ENCODE measurements at regions not wholly inside any gene's neighbourhood (a gene's known extent, or its start where the extent isn't known, plus 50 kb on each side); places are given as distances from the start of the nearest gene placed in this dataset.

DNA sequence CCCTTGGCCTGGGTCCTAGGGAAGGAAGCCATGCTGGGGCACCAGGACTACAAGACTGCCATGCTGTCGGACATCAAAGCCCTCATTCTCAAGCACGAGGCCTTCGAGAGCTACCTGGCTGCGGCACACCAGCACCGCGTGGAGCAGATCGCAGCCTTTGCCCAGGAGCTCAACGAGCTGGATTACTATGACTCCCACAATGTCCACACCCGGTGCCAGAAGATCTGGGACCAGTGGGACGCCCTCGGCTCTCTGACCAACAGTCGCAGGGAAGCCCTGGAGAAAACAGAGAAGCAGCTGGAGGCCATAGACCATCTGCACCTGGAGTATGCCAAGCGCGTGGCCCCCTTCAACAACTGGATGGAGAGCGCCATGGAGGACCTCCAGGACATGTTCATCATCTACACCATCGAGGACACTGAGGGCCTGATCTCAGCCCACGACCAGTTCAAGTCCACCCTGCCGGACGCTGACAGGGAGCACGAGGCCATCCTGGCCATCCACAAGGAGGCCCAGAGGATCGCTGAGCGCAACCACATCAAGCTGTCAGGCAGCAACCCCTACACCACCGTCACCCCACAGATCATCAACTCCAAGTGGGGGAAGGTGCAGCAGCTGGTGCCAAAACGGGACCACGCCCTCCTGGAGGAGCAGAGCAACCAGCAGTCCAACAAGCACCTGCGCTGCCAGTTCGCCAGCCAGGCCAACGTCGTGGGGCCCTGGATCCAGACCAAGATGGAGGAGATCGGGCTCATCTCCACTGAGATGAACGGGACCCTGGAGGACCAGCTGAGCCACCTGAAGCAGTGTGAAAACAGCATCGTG lies 487.0 kb downstream of the TRAM1L1 start:
- DNase-seq (ENCODE audit: low read depth): no peak
- H3K4me3 ChIP-seq (ENCODE audit: low read depth, low read length): no peak overlapping the region
- TF ChIP-seq, protein P1, sequence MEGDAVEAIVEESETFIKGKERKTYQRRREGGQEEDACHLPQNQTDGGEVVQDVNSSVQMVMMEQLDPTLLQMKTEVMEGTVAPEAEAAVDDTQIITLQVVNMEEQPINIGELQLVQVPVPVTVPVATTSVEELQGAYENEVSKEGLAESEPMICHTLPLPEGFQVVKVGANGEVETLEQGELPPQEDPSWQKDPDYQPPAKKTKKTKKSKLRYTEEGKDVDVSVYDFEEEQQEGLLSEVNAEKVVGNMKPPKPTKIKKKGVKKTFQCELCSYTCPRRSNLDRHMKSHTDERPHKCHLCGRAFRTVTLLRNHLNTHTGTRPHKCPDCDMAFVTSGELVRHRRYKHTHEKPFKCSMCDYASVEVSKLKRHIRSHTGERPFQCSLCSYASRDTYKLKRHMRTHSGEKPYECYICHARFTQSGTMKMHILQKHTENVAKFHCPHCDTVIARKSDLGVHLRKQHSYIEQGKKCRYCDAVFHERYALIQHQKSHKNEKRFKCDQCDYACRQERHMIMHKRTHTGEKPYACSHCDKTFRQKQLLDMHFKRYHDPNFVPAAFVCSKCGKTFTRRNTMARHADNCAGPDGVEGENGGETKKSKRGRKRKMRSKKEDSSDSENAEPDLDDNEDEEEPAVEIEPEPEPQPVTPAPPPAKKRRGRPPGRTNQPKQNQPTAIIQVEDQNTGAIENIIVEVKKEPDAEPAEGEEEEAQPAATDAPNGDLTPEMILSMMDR (IDR thresholded peaks at IDR 0.05; ENCODE audit: control insufficient read depth, extremely low read depth, insufficient read depth): no peak

DNA sequence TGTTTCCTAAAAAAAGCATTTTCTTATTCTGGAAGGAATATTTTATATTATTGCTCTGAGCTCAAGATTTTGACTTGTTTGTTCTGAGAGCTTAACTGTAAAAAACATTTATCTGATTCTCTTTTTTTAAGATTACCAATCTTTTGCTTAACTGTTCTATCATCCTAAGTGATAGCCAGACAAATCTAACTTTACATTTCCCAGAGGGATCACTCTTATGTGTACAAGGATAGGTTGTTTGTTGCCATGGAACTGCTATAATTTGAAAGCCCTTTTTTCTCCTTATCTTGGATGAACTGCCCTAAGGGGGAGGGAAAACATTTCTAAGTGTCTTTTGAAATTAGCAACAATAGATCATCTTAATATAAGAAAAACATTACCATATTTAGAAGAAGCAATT lies 494.7 kb downstream of the TRAM1L1 start:
- TF ChIP-seq, protein P1 (IDR thresholded peaks at IDR 0.05; ENCODE audit: control insufficient read depth, extremely low read depth, insufficient read depth): no peak
- no peak overlapping the region for H3K4me3 ChIP-seq (ENCODE audit: low read depth, low read length)
- DNase-seq (ENCODE audit: low read depth): no peak

DNA sequence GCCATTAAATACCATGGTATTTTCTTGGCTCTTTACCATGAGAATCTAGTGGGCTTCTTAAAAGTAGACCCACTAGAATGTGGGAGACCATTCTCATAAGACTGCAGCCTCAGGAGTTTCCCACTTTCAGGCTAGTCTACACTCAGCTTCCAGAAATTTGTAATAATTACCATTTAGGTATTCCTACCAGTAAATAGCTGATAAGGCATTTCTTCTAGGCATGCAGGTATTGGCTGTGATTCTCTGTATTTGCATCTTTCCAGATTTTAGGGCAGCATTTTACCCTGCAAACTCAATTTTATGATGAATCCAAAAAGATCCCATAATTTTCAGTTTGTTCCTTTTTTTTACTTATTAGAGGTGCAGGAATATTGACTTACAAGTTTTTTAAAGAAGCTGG lies 496.6 kb downstream of the TRAM1L1 start:
- TF ChIP-seq, protein P1 (IDR thresholded peaks at IDR 0.05; ENCODE audit: control insufficient read depth, extremely low read depth, insufficient read depth): no peak
- DNase-seq (ENCODE audit: low read depth): no peak
- H3K4me3 ChIP-seq (ENCODE audit: low read depth, low read length): no peak overlapping the region

DNA sequence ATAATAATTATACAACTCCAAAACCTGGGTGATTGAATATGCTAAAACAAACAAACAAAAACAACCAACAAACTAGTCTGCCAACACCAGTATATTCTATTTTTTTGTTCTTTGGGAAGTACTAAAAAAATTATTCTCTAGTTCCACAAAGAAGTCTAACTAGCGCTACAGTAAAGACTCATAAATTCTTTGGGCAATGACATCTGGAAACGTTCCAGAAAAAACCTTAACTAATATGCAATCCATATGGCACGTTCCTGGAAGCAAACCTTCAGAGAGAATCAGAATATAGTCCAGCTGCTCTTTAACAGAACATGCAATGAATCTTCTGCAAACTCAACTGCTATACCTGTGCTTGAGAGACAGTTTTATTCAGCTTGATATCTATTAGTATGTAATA lies 500.1 kb downstream of the TRAM1L1 start:
- TF ChIP-seq, protein P1 (IDR thresholded peaks at IDR 0.05; ENCODE audit: control insufficient read depth, extremely low read depth, insufficient read depth): no peak
- no peak overlapping the region for H3K4me3 ChIP-seq (ENCODE audit: low read depth, low read length)
- peak; percentile 17 for DNase-seq (ENCODE audit: low read depth)

DNA sequence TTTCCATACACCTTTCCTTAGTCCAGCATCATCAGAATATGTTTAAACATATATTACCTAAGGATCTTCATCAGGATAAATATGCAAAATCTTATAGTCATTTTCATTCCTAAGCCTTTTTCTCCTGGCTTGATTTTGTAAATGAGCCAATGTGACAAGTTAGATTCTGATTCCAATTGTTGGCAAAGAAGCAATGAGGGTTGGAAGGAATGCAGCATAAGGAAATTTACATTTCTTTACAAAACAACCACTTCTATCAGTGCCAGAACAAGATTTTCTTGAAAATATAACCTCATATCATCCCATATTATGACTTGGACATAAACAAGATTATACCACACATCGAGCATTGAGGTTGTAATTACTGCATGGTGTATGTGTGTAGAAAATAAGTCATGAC lies 508.1 kb downstream of the TRAM1L1 start:
- H3K4me3 ChIP-seq (ENCODE audit: low read depth, low read length): no peak overlapping the region
- TF ChIP-seq, protein P1 (IDR thresholded peaks at IDR 0.05; ENCODE audit: control insufficient read depth, extremely low read depth, insufficient read depth): no peak
- DNase-seq (ENCODE audit: low read depth): no peak

DNA sequence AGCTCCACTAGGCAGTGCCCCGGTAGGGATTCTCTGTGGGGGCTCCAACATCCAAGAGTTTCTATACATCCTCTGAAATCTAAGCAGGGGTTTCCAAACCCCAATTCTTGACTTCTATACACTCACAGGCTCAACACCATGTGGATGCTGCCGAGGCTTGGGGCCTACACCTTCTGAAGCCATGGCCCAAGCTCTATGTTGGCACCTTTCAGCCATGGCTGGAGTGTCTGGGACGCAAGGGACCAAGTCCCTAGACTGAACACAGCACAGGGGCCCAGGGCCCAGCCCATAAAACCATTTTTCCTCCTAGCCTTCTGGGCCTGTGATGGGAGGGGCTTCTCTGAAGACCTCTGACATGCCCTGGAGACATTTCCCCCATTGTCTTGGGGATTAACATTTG lies 511.8 kb downstream of the TRAM1L1 start:
- DNase-seq (ENCODE audit: low read depth): no peak
- H3K4me3 ChIP-seq (ENCODE audit: low read depth, low read length): no peak overlapping the region
- TF ChIP-seq, protein P1 (IDR thresholded peaks at IDR 0.05; ENCODE audit: control insufficient read depth, extremely low read depth, insufficient read depth): no peak

DNA sequence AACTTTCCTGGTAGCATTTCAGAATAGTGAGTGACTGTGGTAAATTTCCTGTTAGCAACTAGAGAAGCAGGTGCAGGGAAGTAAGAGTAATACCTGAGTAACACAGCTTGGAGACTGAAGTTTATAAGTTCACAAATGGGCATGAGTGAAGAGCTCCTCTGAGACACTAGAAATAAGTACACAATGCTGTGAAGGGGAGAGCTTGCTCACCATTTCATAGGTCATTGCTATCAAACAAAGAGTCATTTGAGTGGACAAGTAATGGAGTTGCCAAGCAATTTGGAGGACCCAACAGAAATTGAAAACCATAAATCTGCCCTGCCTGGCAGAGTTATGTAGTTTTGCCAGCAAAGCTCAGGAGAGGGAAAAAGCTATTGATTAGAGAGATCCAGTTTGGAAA lies 523.6 kb downstream of the TRAM1L1 start:
- no peak for DNase-seq (ENCODE audit: low read depth)
- no peak overlapping the region for H3K4me3 ChIP-seq (ENCODE audit: low read depth, low read length)
- TF ChIP-seq, protein P1 (IDR thresholded peaks at IDR 0.05; ENCODE audit: control insufficient read depth, extremely low read depth, insufficient read depth): no peak

All from LNCaP clone FGC (cell line).